ENCODE measurements at regions not wholly inside any gene's neighbourhood (a gene's known extent, or its start where the extent isn't known, plus 50 kb on each side); places are given as distances from the start of the nearest gene placed in this dataset.

DNA sequence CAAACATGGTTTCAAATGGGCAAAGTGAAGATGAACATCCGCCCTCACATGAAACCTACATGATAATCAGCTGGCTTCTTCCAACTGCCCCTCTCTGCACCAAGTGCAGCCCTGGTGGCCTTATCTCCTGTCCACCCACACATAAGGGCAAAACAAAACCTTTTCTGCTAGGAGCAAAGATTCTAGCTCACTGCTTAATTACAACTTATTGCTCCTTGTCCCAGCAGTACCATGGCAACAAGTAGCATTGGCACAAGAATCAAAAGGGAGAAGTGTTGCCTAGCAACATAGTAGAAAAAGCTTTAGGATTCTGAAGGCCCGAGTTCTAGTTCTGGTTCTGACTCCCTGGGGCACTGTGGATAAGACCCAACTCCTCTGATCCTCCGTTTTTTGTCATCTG, 68.7 kb upstream of the BMAL1 start:
- Histone ChIP-seq H2AFZ (ENCODE audit: low read length) (no peak overlapping the region), H3K9me3 (ENCODE audit: low read length) (no peaks in the 10 kb centered on the region), H3K4me3 (ENCODE audit: low read length) (no peak overlapping the region), H3K79me2 (ENCODE audit: low read length) (no peaks in the 10 kb centered on the region), H3K27ac (ENCODE audit: low read length) (no peak overlapping the region), H3K27me3 (ENCODE audit: low read length) (no peaks in the 10 kb centered on the region), H3K9ac (ENCODE audit: low read length) (no peak overlapping the region), H3K9me2 (replicated peaks; ENCODE audit: low read length) (no peaks in the 10 kb centered on the region), H4K20me1 (ENCODE audit: low read length) (no peaks in the 10 kb centered on the region), H3K4me1 (ENCODE audit: insufficient read depth, low read length) (peaks cover 23% of the 10 kb centered on the region), H3F3A (ENCODE audit: low read length, unreplicated experiment) (no peaks in the 10 kb centered on the region), H3K36me3 (ENCODE audit: low read depth, low read length) (no peaks in the 10 kb centered on the region), H3K4me2 (ENCODE audit: low read length) (no peak overlapping the region)
- ChIA-PET CTCF (interaction anchor here (0.6 kb wide), 1 partner anchor 141 kb away, joined by 4 read pairs; no protein-coding TSS in a partner anchor), POLR2A (ENCODE audit: unreplicated experiment) (no interaction called here)
- ATAC-seq, result no peak
- intact Hi-C loops (cut with micrococcal nuclease), result no loop called here
- DNase-seq, result no peak
- TF ChIP-seq EZH2 (IDR thresholded peaks at IDR 0.05; ENCODE audit: low read length, unreplicated experiment) (no peak), EZH2phosphoT487 (IDR thresholded peaks at IDR 0.05; ENCODE audit: borderline replicate concordance, low read length) (no peak)
- TF ChIP-seq, protein P1, sequence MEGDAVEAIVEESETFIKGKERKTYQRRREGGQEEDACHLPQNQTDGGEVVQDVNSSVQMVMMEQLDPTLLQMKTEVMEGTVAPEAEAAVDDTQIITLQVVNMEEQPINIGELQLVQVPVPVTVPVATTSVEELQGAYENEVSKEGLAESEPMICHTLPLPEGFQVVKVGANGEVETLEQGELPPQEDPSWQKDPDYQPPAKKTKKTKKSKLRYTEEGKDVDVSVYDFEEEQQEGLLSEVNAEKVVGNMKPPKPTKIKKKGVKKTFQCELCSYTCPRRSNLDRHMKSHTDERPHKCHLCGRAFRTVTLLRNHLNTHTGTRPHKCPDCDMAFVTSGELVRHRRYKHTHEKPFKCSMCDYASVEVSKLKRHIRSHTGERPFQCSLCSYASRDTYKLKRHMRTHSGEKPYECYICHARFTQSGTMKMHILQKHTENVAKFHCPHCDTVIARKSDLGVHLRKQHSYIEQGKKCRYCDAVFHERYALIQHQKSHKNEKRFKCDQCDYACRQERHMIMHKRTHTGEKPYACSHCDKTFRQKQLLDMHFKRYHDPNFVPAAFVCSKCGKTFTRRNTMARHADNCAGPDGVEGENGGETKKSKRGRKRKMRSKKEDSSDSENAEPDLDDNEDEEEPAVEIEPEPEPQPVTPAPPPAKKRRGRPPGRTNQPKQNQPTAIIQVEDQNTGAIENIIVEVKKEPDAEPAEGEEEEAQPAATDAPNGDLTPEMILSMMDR (conservative IDR thresholded peaks at IDR 0.05; ENCODE audit: low read depth, low read length), result no peak
- BruUV-seq (replicated peaks), result no TSS peak

- Histone ChIP-seq H3K36me3 (ENCODE audit: low read depth, low read length) (no peaks in the 10 kb centered on the region), H3K4me2 (ENCODE audit: low read length) (no peak overlapping the region), H3K9me2 (replicated peaks; ENCODE audit: low read length) (no peaks in the 10 kb centered on the region), H4K20me1 (ENCODE audit: low read length) (no peaks in the 10 kb centered on the region), H3K9me3 (ENCODE audit: low read length) (no peaks in the 10 kb centered on the region), H3K4me3 (ENCODE audit: low read length) (no peak overlapping the region), H3K27ac (ENCODE audit: low read length) (no peak overlapping the region), H3K27me3 (ENCODE audit: low read length) (no peaks in the 10 kb centered on the region), H3K4me1 (ENCODE audit: insufficient read depth, low read length) (peaks cover 27% of the 10 kb centered on the region), H3K79me2 (ENCODE audit: low read length) (no peaks in the 10 kb centered on the region), H3K9ac (ENCODE audit: low read length) (no peak overlapping the region), H2AFZ (ENCODE audit: low read length) (no peak overlapping the region), H3F3A (ENCODE audit: low read length, unreplicated experiment) (no peaks in the 10 kb centered on the region)
- TF ChIP-seq, protein P1 (conservative IDR thresholded peaks at IDR 0.05; ENCODE audit: low read depth, low read length), result no peak
- TF ChIP-seq EZH2phosphoT487 (IDR thresholded peaks at IDR 0.05; ENCODE audit: borderline replicate concordance, low read length) (no peak), EZH2 (IDR thresholded peaks at IDR 0.05; ENCODE audit: low read length, unreplicated experiment) (no peak)
- intact Hi-C loops (cut with micrococcal nuclease), result no loop called here
- ATAC-seq (no peak), DNase-seq (no peak)
- ChIA-PET POLR2A (ENCODE audit: unreplicated experiment) (interaction anchor here (0.5 kb wide), 1 partner anchor 1335 kb away, joined by 3 read pairs; no protein-coding TSS in a partner anchor), CTCF (interaction anchor here (1.4 to 1.5 kb wide), 2 partner anchors 135 to 176 kb away, joined by 10 to 14 read pairs; no protein-coding TSS in a partner anchor)
- BruUV-seq (replicated peaks), result no TSS peak
Measured at GRCh38 chr11:13209379-13209778, 68.2 kb upstream of the BMAL1 start.

- intact Hi-C loops (cut with micrococcal nuclease), result loop anchor here (1.0 kb wide), 2 partner anchors 29 to 134 kb away; no protein-coding TSS in a partner anchor
- ATAC-seq (peak; percentile 78), DNase-seq (peak; percentile 82)
- Histone ChIP-seq H3K27me3 (ENCODE audit: low read length) (no peaks in the 10 kb centered on the region), H4K20me1 (ENCODE audit: low read length) (no peaks in the 10 kb centered on the region), H3K79me2 (ENCODE audit: low read length) (no peaks in the 10 kb centered on the region), H3K4me1 (ENCODE audit: insufficient read depth, low read length) (peaks cover 37% of the 10 kb centered on the region), H3K4me2 (ENCODE audit: low read length) (no peak overlapping the region), H3K27ac (ENCODE audit: low read length) (no peak overlapping the region), H3F3A (ENCODE audit: low read length, unreplicated experiment) (peaks cover 1% of the 10 kb centered on the region), H3K9ac (ENCODE audit: low read length) (no peak overlapping the region), H3K36me3 (ENCODE audit: low read depth, low read length) (no peaks in the 10 kb centered on the region), H3K4me3 (ENCODE audit: low read length) (no peak overlapping the region), H3K9me2 (replicated peaks; ENCODE audit: low read length) (no peaks in the 10 kb centered on the region), H2AFZ (ENCODE audit: low read length) (no peak overlapping the region), H3K9me3 (ENCODE audit: low read length) (no peaks in the 10 kb centered on the region)
- POLR2A ChIA-PET (ENCODE audit: unreplicated experiment), result no interaction called here
- BruUV-seq (replicated peaks), result no TSS peak
- CTCF ChIA-PET, result interaction anchor here (0.5 to 1.5 kb wide), 11 partner anchors 30 to 175 kb away, joined by 3 to 14 read pairs (median 3); no protein-coding TSS in a partner anchor
- TF ChIP-seq, protein P1 (conservative IDR thresholded peaks at IDR 0.05; ENCODE audit: low read depth, low read length), result peak; percentile 87
- no peak for TF ChIP-seq EZH2phosphoT487 (IDR thresholded peaks at IDR 0.05; ENCODE audit: borderline replicate concordance, low read length)
Measured at GRCh38 chr11:13210424-13210823, 67.2 kb upstream of the BMAL1 start.

Measured in PC-3 (cell line).